H1 (cell line): ENCODE measurements at regions not wholly inside any gene's neighbourhood (a gene's known extent, or its start where the extent isn't known, plus 50 kb on each side); places are given as distances from the start of the nearest gene placed in this dataset.

Experiments used
- CTCF ChIA-PET: fragments of 300-600 bp; sonication (Branson Sonifier 250); formaldehyde crosslinking; loops from one replicate; lab custom pipeline; 2021; ENCODE audit not compliant: partially characterized antibody; lab: Charles Lee
- POLR2A ChIA-PET: fragments of 300-600 bp; sonication (Branson Sonifier 250); formaldehyde crosslinking; loops from one replicate; lab custom pipeline; 2021; ENCODE audit warnings: inconsistent platforms; ENCODE audit not compliant: partially characterized antibody; lab: Charles Lee
- DNase-seq, 2 experiments: peaks; one replicate each; pipeline versions ENCODE4 v3.0.0 to v3.0.0-alpha.2; 2010 to 2022; ENCODE audit warnings: low spot score in 2 of 2, low read depth in 1 of 2, mixed read lengths in 1 of 2
- FAIRE-seq: peaks from 2 replicates; lab custom pipeline; 2011; peaks lifted over from hg19 to GRCh38; lab: Jason Lieb, UNC
- H2AFZ ChIP-seq: 2 replicates; pipeline ENCODE4 v1.8.1; 2012; ENCODE audit warnings: low read length, inconsistent platforms
- H2AK5ac ChIP-seq: 2 replicates; pipeline ENCODE4 v1.6.1; 2013; ENCODE audit warnings: low read depth, low read length
- H2BK120ac ChIP-seq: replicated peaks from 2 replicates; pipeline ENCODE3; 2013; ENCODE audit warnings: low read depth, low read length, inconsistent platforms
- H2BK12ac ChIP-seq: 2 replicates; pipeline ENCODE4 v1.6.1; 2013; ENCODE audit warnings: low read depth, low read length
- H2BK15ac ChIP-seq: 2 replicates; pipeline ENCODE4 v1.6.1; 2013; ENCODE audit warnings: low read length
- H2BK20ac ChIP-seq: 2 replicates; pipeline ENCODE4 v1.6.1; 2013; ENCODE audit warnings: low read length
- H2BK5ac ChIP-seq: 2 replicates; pipeline ENCODE4 v1.6.1; 2013; ENCODE audit warnings: low read depth, low read length
- H3K14ac ChIP-seq: 2 replicates; pipeline ENCODE4 v1.6.1; 2013; ENCODE audit warnings: inconsistent platforms; ENCODE audit not compliant: insufficient read length
- H3K18ac ChIP-seq: 2 replicates; pipeline ENCODE4 v1.6.1; 2013; ENCODE audit warnings: low read length; ENCODE audit errors: extremely low read depth
- H3K23ac ChIP-seq: 2 replicates; pipeline ENCODE4 v1.6.1; 2013; ENCODE audit warnings: inconsistent platforms; ENCODE audit not compliant: insufficient read length
- H3K23me2 ChIP-seq: 2 replicates; pipeline ENCODE4 v1.6.1; 2013; ENCODE audit warnings: low read depth, low read length
- H3K27ac ChIP-seq: 2 replicates; pipeline ENCODE4 v1.6.1; 2011; ENCODE audit warnings: low read depth, low read length, inconsistent platforms
- H3K27me3 ChIP-seq, 4 experiments: replicated peaks in 1 of 4; 1 replicate in 1 of 4; 2 replicates in 3 of 4; pipeline versions ENCODE4 v1.6.1 to v1.8.1; 2011 to 2013; ENCODE audit warnings: low read length in 3 of 4, mild to moderate bottlenecking in 3 of 4, inconsistent platforms in 2 of 4, mixed read lengths in 2 of 4, moderate library complexity in 1 of 4; ENCODE audit not compliant: control insufficient read depth in 3 of 4, insufficient read depth in 3 of 4; ENCODE audit errors: extremely low read depth in 1 of 4
- H3K36me3 ChIP-seq, 4 experiments: 2 replicates each; pipeline versions ENCODE4 v1.6.1 to v1.8.1; 2011 to 2013; ENCODE audit warnings: mild to moderate bottlenecking in 4 of 4, low read length in 3 of 4, moderate library complexity in 2 of 4, control low read depth in 1 of 4, inconsistent platforms in 1 of 4; ENCODE audit not compliant: insufficient read depth in 4 of 4, control insufficient read depth in 2 of 4
- H3K4ac ChIP-seq: replicated peaks from 2 replicates; pipeline ENCODE3; 2013; ENCODE audit warnings: low read length, low read depth, mixed read lengths, inconsistent platforms; ENCODE audit not compliant: insufficient read length
- H3K4me1 ChIP-seq, 4 experiments: replicated peaks in 1 of 4; 1 replicate in 1 of 4; 2 replicates in 3 of 4; pipeline versions ENCODE4 v1.6.1 to v1.8.1; 2011 to 2013; ENCODE audit warnings: low read length in 3 of 4, inconsistent platforms in 2 of 4, mixed read lengths in 1 of 4; ENCODE audit not compliant: insufficient read depth in 4 of 4, control insufficient read depth in 3 of 4
- H3K4me2 ChIP-seq, 2 experiments: 2 replicates each; pipeline versions ENCODE4 v1.6.1 to v1.8.1; 2011 to 2013; ENCODE audit warnings: low read depth in 2 of 2, low read length in 2 of 2, control low read depth in 1 of 2, inconsistent platforms in 1 of 2, mild to moderate bottlenecking in 1 of 2; ENCODE audit not compliant: insufficient read depth in 1 of 2
- H3K4me3 ChIP-seq, 4 experiments: fragments of 200-600, 300-600 bp in 1 of 4; sonication (generic), shearing (Covaris generic), sonication (Bioruptor Twin) in 1 of 4; 2 replicates each; pipeline versions ENCODE4 v1.5.1 to v1.8.1; 2011 to 2016; ENCODE audit warnings: low read length in 4 of 4, low read depth in 3 of 4, control low read depth in 2 of 4, inconsistent platforms in 2 of 4, mild to moderate bottlenecking in 2 of 4, mixed read lengths in 1 of 4, moderate library complexity in 1 of 4; ENCODE audit not compliant: insufficient read depth in 2 of 4; ENCODE audit errors: extremely low read depth in 1 of 4
- H3K56ac ChIP-seq: replicated peaks from 2 replicates; pipeline ENCODE3; 2013; ENCODE audit warnings: low read depth, mild to moderate bottlenecking, mixed read lengths, low read length, inconsistent platforms; ENCODE audit not compliant: insufficient read length
- H3K79me1 ChIP-seq: 2 replicates; pipeline ENCODE4 v1.6.1; 2013; ENCODE audit warnings: low read depth, low read length, control low read depth
- H3K79me2 ChIP-seq, 2 experiments: 2 replicates each; pipeline versions ENCODE4 v1.6.1 to v1.8.1; 2012 to 2013; ENCODE audit warnings: low read length in 2 of 2, mild to moderate bottlenecking in 2 of 2, inconsistent platforms in 1 of 2; ENCODE audit not compliant: insufficient read depth in 2 of 2, control insufficient read depth in 1 of 2
- H3K9ac ChIP-seq, 4 experiments: replicated peaks in 1 of 4; 1 replicate in 1 of 4; 2 replicates in 3 of 4; pipeline versions ENCODE4 v1.6.1 to v1.8.1; 2011 to 2013; ENCODE audit warnings: low read depth in 3 of 4, low read length in 3 of 4, control low read depth in 2 of 4, mild to moderate bottlenecking in 2 of 4, moderate library complexity in 2 of 4, inconsistent platforms in 1 of 4; ENCODE audit errors: extremely low read depth in 1 of 4
- H3K9me3 ChIP-seq, 2 experiments: 2 replicates each; pipeline versions ENCODE4 v1.6.1 to v1.8.1; 2012 to 2013; ENCODE audit warnings: mild to moderate bottlenecking in 2 of 2, moderate library complexity in 2 of 2, control low read depth in 1 of 2, inconsistent platforms in 1 of 2, low read depth in 1 of 2, low read length in 1 of 2, mixed read lengths in 1 of 2; ENCODE audit not compliant: insufficient read depth in 2 of 2
- H4K20me1 ChIP-seq, 2 experiments: replicated peaks in 1 of 2; 2 replicates each; pipeline versions ENCODE3 to v1.8.1; 2011 to 2013; ENCODE audit warnings: inconsistent platforms in 2 of 2, low read length in 2 of 2, mild to moderate bottlenecking in 1 of 2; ENCODE audit not compliant: insufficient read depth in 2 of 2, control insufficient read depth in 1 of 2
- H4K5ac ChIP-seq: 2 replicates; pipeline ENCODE4 v1.6.1; 2013; ENCODE audit warnings: low read length, low read depth, mixed read lengths, inconsistent platforms; ENCODE audit not compliant: insufficient read length
- H4K8ac ChIP-seq: 2 replicates; pipeline ENCODE4 v1.8.0; 2013; ENCODE audit warnings: mild to moderate bottlenecking, moderate library complexity, low read length, inconsistent platforms; ENCODE audit not compliant: insufficient read depth; ENCODE audit errors: extremely low read depth
- H4K91ac ChIP-seq: replicated peaks from 2 replicates; pipeline ENCODE3; 2013; ENCODE audit warnings: low read length, mixed read lengths, inconsistent platforms; ENCODE audit not compliant: insufficient read length
- BRCA1 ChIP-seq: IDR thresholded peaks from 2 replicates; pipeline ENCODE4 v1.6.1; 2012; ENCODE audit warnings: low read depth, low read length, improper control_type of control experiment
- CEBPB ChIP-seq: IDR thresholded peaks from 2 replicates; pipeline ENCODE4 v1.6.1; 2012; ENCODE audit warnings: low read depth, low read length
- EGR1 ChIP-seq: IDR thresholded peaks from 2 replicates; pipeline ENCODE4 v1.6.1; 2011; ENCODE audit warnings: low read depth, low read length, borderline replicate concordance
- NRF1 ChIP-seq: IDR thresholded peaks from 2 replicates; pipeline ENCODE4 v1.6.1; 2011; ENCODE audit warnings: mild to moderate bottlenecking, low read depth, low read length, improper control_type of control experiment
- POLR2A ChIP-seq, 2 experiments: IDR thresholded peaks; 1 replicate in 1 of 2; 2 replicates in 1 of 2; pipeline ENCODE4 v1.6.1; 2011; ENCODE audit warnings: low read depth in 2 of 2, low read length in 2 of 2, mild to moderate bottlenecking in 2 of 2; ENCODE audit errors: control extremely low read depth in 1 of 2
- RBBP5 ChIP-seq: IDR thresholded peaks from 2 replicates; pipeline ENCODE4 v1.7.1; 2012; ENCODE audit warnings: low read depth, mild to moderate bottlenecking, inconsistent platforms, low read length, moderate library complexity, borderline replicate concordance
- RFX5 ChIP-seq: IDR thresholded peaks from 2 replicates; pipeline ENCODE4 v1.6.1; 2011; ENCODE audit warnings: low read depth, low read length, improper control_type of control experiment, borderline replicate concordance
- WGBS, 2 experiments: shearing (Covaris generic) in 1 of 2; methylation state at CpG; one replicate each; pipeline versions ENCODE4 v1.1.6 to v1.1.7; 2013 to 2015; ENCODE audit warnings: low lambda C conversion rate in 2 of 2, mixed read lengths in 2 of 2, inconsistent platforms in 1 of 2, low coverage in 1 of 2, missing lambda C conversion rate in 1 of 2; ENCODE audit not compliant: insufficient replicate concordance in 2 of 2, insufficient coverage in 1 of 2, insufficient read length in 1 of 2; ENCODE audit errors: extremely low coverage in 1 of 2, missing lambda C conversion rate in 1 of 2; 5-methylcytosine and 5-hydroxymethylcytosine counted together

DNA sequence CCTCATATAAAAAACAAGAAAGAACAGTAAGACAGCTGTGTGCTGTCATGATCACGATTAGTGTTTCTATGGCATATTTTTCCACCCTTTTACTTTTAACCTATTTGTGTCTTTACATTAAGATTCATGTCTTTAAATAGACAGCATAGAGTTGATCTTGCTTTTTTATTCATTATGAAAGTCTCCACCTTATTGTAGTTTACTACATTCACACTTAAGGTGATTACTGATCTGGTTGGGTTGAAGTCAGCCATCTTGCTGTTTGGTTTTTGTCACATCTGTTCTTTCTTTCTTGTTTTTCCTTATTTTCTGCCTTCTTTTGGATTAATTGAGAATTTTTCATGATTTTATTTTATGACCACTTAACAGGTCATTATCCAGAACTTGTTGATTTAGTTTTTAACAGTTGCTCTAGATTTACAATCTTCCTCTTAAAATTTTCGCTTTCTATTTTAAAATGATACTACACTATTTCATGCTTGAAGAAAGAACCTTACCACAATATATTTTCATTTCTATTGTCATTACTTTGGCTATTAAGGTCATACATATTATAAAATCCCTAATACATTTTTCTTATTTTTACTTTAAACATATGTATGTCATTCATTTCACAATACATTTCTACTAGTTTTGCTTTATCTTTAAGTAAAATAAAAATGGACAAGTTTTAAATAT is 292.5 kb downstream of the SH3GL2 start:
- Histone ChIP-seq H3K56ac (no peak overlapping the region), H4K91ac (no peak overlapping the region), H3K27ac (no peak overlapping the region), H3K4me2 (no peak overlapping the region), H2AK5ac (no peak overlapping the region), H3K23ac (no peak overlapping the region), H3K27me3 (no peaks in the 10 kb centered on the region), H3K79me2 (no peaks in the 10 kb centered on the region), H3K4me1 (no peaks in the 10 kb centered on the region), H4K8ac (no peak overlapping the region), H2BK5ac (no peak overlapping the region), H2AFZ (no peak overlapping the region), H2BK15ac (no peak overlapping the region), H2BK20ac (no peak overlapping the region), H3K36me3 (no peaks in the 10 kb centered on the region), H2BK12ac (no peak overlapping the region), H3K18ac (no peak overlapping the region), H3K4ac (no peak overlapping the region), H3K4me3 (no peak overlapping the region), H3K14ac (no peak overlapping the region), H3K79me1 (no peaks in the 10 kb centered on the region), H4K5ac (no peak overlapping the region), H4K20me1 (no peaks in the 10 kb centered on the region), H2BK120ac (no peak overlapping the region), H3K9me3 (no peaks in the 10 kb centered on the region), H3K23me2 (no peaks in the 10 kb centered on the region), H3K9ac (no peak overlapping the region)
- DNase-seq (no peak), FAIRE-seq (no peak)
- ChIA-PET POLR2A (no interaction called here), CTCF (no interaction called here)
- WGBS, 2 experiments, result 94 to 100% methylated on average over 1 to 2 of the region's 2 CpGs
- TF ChIP-seq RBBP5 (no peak), NRF1 (no peak), RFX5 (no peak), BRCA1 (no peak), POLR2A (IDR thresholded peaks at IDR 0.05; ENCODE audit: control extremely low read depth in 1 of 2, low read depth in 2 of 2, low read length in 2 of 2) (no peak), EGR1 (no peak), CEBPB (no peak)
